ENCODE measurements at regions not wholly inside any gene's neighbourhood (a gene's known extent, or its start where the extent isn't known, plus 50 kb on each side); places are given as distances from the start of the nearest gene placed in this dataset.

GRCh38 chr10:123513870-123514269, 152.3 kb upstream of the GPR26 start:
- H3K27ac ChIP-seq (ENCODE audit: extremely low read length, insufficient read depth, low read length): no peak overlapping the region
- 42% methylated on average over 10 of the region's 10 CpGs for WGBS (ENCODE audit: low lambda C conversion rate)
- FAIRE-seq (no peak), DNase-seq (ENCODE audit: low spot score) (no peak), ATAC-seq (no peak)
- no peaks in the 10 kb centered on the region for H3K36me3 ChIP-seq (replicated peaks in 1 of 2; ENCODE audit: control insufficient read depth in 1 of 2, insufficient read depth in 2 of 2, low read length in 2 of 2)
- H4K20me1 ChIP-seq (ENCODE audit: insufficient read depth, low read length): no peaks in the 10 kb centered on the region
- TF ChIP-seq CREB1 (IDR thresholded peaks at IDR 0.05): no peak
- no peak for TF ChIP-seq CREB1 (CRISPR knock-in tag; IDR thresholded peaks at IDR 0.05)
- TF ChIP-seq ZFP62 (CRISPR knock-in tag; IDR thresholded peaks at IDR 0.05): no peak
- no peak for TF ChIP-seq ETV6 (CRISPR knock-in tag; conservative IDR thresholded peaks at IDR 0.05)
- no peak for TF ChIP-seq ZNF17 (CRISPR knock-in tag; IDR thresholded peaks at IDR 0.05)
- no peak for TF ChIP-seq SIN3A (IDR thresholded peaks at IDR 0.05; ENCODE audit: borderline replicate concordance, low read depth, low read length)
- TF ChIP-seq ZNF251 (CRISPR knock-in tag; IDR thresholded peaks at IDR 0.05): no peak
- no peak for TF ChIP-seq ZUFSP (CRISPR knock-in tag; IDR thresholded peaks at IDR 0.05; ENCODE audit: borderline replicate concordance)
- no peak for TF ChIP-seq KAT7 (CRISPR knock-in tag; IDR thresholded peaks at IDR 0.05; ENCODE audit: borderline replicate concordance)
- TF ChIP-seq ZNF496 (CRISPR knock-in tag; IDR thresholded peaks at IDR 0.05; ENCODE audit: insufficient replicate concordance): no peak
- ChIA-PET POLR2A (no interaction called here), CTCF (ENCODE audit: low intra/inter-chr PET ratio, low total read pairs) (no interaction called here)
- BruUV-seq (replicated peaks): no TSS peak
- H3K4me1 ChIP-seq (ENCODE audit: insufficient read depth, low read length): no peaks in the 10 kb centered on the region
- no peaks in the 10 kb centered on the region for H3K79me2 ChIP-seq (ENCODE audit: insufficient read depth, low read length)
- no peak overlapping the region for H3K4me2 ChIP-seq (ENCODE audit: low read depth, low read length)
- H3K4me3 ChIP-seq (replicated peaks in 1 of 3; ENCODE audit: insufficient read depth in 1 of 3, low read depth in 2 of 3, low read length in 3 of 3): no peak overlapping the region
- in situ Hi-C loops (cut with HindIII; ENCODE audit: extremely low pct_ligation_motif_present, low pct_unique_long_range_greater_than_20kb) (no loop called here), intact Hi-C loops (cut with micrococcal nuclease; ENCODE audit: unreplicated experiment) (no loop called here)
- H3K9me3 ChIP-seq (ENCODE audit: low read length): no peaks in the 10 kb centered on the region
- no peak overlapping the region for H3K9ac ChIP-seq (ENCODE audit: insufficient read depth, low read depth, low read length)
- peaks cover 0 to 5% of the 10 kb centered on the region in 2 experiments; a peak in 3 of 5 replicates for H3K27me3 ChIP-seq (ENCODE audit: control insufficient read depth in 1 of 2, insufficient read depth in 2 of 2, low read length in 2 of 2)
- H2AFZ ChIP-seq (ENCODE audit: low read length): no peak overlapping the region

All from HepG2 (cell line).